Lung (tissue), 11 donors: ENCODE measurements at regions not wholly inside any gene's neighbourhood (a gene's known extent, or its start where the extent isn't known, plus 50 kb on each side); places are given as distances from the start of the nearest gene placed in this dataset.

Experiments used
- ATAC-seq: fragments of 200-7000 bp; cut with Tn5 transposase; one replicate; pipeline ENCODE4 v1.9.1; 2020; ENCODE audit warnings: moderate number of reproducible peaks; ENCODE audit not compliant: insufficient read depth, low FRiP score
- DNase-seq, 3 donors: peaks; one replicate each; pipeline ENCODE4 v3.0.0-alpha.2; 2013 to 2017
- H3K27ac ChIP-seq, 2 donors: one replicate each; pipeline ENCODE4 v1.5.1; 2013; ENCODE audit warnings: mild to moderate bottlenecking in 2 of 2, moderate library complexity in 2 of 2, control low read depth in 1 of 2, inconsistent platforms in 1 of 2, low read depth in 1 of 2, low read length in 1 of 2
- H3K27me3 ChIP-seq, 3 donors: one replicate each; pipeline ENCODE4 v1.5.1; 2013; ENCODE audit warnings: low read length in 2 of 3; ENCODE audit not compliant: control insufficient read depth in 3 of 3, insufficient read depth in 3 of 3
- H3K36me3 ChIP-seq, 4 donors: one replicate each; pipeline ENCODE4 v1.5.1; 2013; ENCODE audit warnings: low read length in 4 of 4, mild to moderate bottlenecking in 1 of 4, moderate library complexity in 1 of 4; ENCODE audit not compliant: control insufficient read depth in 4 of 4, insufficient read depth in 4 of 4
- H3K4me1 ChIP-seq, 5 donors: one replicate each; pipeline ENCODE4 v1.5.1; 2013; ENCODE audit warnings: low read length in 5 of 5, mild to moderate bottlenecking in 2 of 5, moderate library complexity in 1 of 5; ENCODE audit not compliant: control insufficient read depth in 5 of 5, insufficient read depth in 5 of 5
- H3K4me3 ChIP-seq: one replicate; pipeline ENCODE4 v1.5.1; 2013; ENCODE audit warnings: mild to moderate bottlenecking, control low read depth, moderate library complexity
- H3K9ac ChIP-seq, 2 donors: one replicate each; pipeline ENCODE4 v1.5.1; 2013; ENCODE audit warnings: low read length in 2 of 2, control low read depth in 1 of 2; ENCODE audit not compliant: insufficient read depth in 1 of 2
- H3K9me3 ChIP-seq, 4 donors: one replicate each; pipeline ENCODE4 v1.5.1; 2013; ENCODE audit warnings: low read length in 3 of 4, mild to moderate bottlenecking in 1 of 4, moderate library complexity in 1 of 4; ENCODE audit not compliant: control insufficient read depth in 4 of 4, insufficient read depth in 3 of 4
- WGBS, 2 donors: extraction: QIAGEN DNeasy Blood & Tissue Kit; methylation state at CpG; one replicate each; pipeline ENCODE4 v1.1.7; 2013; 5-methylcytosine and 5-hydroxymethylcytosine counted together
- TF ChIP-seq, protein P1 (sequence below): IDR thresholded peaks from 2 replicates; pipeline ENCODE4 v1.5.1; 2012; ENCODE audit warnings: mild to moderate bottlenecking; ENCODE audit errors: control extremely low read depth, extremely low read depth
- donor health status: control.
- donor health status: control.
- donor health status: Bipolar disorder and iron deficiency.
- donor health status: healthy.
- donor health status: DM: yes; HTN: yes; CAD: no.

GRCh38 chr4:62275470-62275869 is 1075.3 kb downstream of the ADGRL3 start:
- TF ChIP-seq, protein P1, sequence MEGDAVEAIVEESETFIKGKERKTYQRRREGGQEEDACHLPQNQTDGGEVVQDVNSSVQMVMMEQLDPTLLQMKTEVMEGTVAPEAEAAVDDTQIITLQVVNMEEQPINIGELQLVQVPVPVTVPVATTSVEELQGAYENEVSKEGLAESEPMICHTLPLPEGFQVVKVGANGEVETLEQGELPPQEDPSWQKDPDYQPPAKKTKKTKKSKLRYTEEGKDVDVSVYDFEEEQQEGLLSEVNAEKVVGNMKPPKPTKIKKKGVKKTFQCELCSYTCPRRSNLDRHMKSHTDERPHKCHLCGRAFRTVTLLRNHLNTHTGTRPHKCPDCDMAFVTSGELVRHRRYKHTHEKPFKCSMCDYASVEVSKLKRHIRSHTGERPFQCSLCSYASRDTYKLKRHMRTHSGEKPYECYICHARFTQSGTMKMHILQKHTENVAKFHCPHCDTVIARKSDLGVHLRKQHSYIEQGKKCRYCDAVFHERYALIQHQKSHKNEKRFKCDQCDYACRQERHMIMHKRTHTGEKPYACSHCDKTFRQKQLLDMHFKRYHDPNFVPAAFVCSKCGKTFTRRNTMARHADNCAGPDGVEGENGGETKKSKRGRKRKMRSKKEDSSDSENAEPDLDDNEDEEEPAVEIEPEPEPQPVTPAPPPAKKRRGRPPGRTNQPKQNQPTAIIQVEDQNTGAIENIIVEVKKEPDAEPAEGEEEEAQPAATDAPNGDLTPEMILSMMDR: no peak
- H3K9me3 ChIP-seq: no peaks in the 10 kb centered on the region
- no peak for ATAC-seq
- H3K36me3 ChIP-seq: no peaks in the 10 kb centered on the region
- no peak overlapping the region for H3K9ac ChIP-seq
- no peaks in the 10 kb centered on the region for H3K4me1 ChIP-seq
- no peak overlapping the region for H3K27ac ChIP-seq
- no peak overlapping the region for H3K4me3 ChIP-seq
- no peak for DNase-seq
- no peaks in the 10 kb centered on the region for H3K27me3 ChIP-seq

DNA sequence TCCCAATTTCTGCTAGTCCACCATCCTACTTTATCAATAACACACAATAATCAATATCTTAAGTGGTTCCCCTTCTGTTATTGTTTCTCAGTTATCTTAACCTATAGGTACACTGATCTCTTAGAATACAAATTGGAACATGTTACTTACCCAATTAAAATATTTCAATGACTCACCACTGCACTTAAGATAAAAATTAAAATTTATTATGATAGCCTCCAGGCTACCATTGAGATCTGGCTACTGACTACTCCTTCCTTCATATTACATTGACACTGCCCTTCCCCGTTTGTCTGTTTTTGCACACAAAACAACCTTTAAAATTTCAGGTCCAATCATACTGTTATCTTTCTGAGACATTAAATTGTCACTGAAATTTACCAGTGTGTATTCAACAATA is 1074.7 kb downstream of the ADGRL3 start:
- no peak for ATAC-seq
- no peaks in the 10 kb centered on the region for H3K4me1 ChIP-seq
- no peaks in the 10 kb centered on the region for H3K27me3 ChIP-seq
- TF ChIP-seq, protein P1: no peak
- WGBS, 2 donors: 91 to 92% methylated on average over 1 of the region's 1 CpG
- no peak overlapping the region for H3K27ac ChIP-seq
- no peaks in the 10 kb centered on the region for H3K36me3 ChIP-seq
- H3K4me3 ChIP-seq: no peak overlapping the region
- DNase-seq: no peak
- H3K9me3 ChIP-seq: no peaks in the 10 kb centered on the region
- no peak overlapping the region for H3K9ac ChIP-seq

DNA sequence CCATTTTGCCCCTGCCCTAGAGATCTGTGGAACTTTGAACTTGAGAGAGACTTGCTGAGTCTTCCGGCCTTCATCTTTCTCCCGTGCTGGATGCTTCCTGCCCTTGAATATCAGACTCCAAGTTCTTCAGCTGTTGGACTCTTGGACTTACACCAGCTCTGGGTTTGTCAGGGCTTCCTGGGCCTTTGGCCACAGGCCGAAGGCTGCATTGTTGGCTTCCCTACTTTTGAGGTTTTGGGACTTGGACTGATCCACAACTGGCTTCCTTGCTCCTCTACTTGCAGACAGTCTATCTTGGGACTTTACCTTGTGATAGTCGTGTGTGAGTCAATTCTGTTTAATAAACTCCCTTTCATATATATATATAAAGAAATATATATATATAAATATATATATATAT is 1071.0 kb downstream of the ADGRL3 start:
- TF ChIP-seq, protein P1: no peak
- Histone ChIP-seq H3K9ac (no peak overlapping the region), H3K36me3 (no peaks in the 10 kb centered on the region), H3K27ac (no peak overlapping the region), H3K4me1 (no peaks in the 10 kb centered on the region), H3K4me3 (no peak overlapping the region), H3K27me3 (no peaks in the 10 kb centered on the region), H3K9me3 (no peaks in the 10 kb centered on the region)
- 92 to 94% methylated on average over 4 of the region's 4 CpGs for WGBS, 2 donors
- ATAC-seq: no peak
- DNase-seq: no peak

- DNase-seq (peak in 1 of 3 donors; percentile 2), ATAC-seq (no peak)
- WGBS, 2 donors: 92 to 94% methylated on average over 4 of the region's 4 CpGs
- Histone ChIP-seq H3K4me1 (no peaks in the 10 kb centered on the region), H3K36me3 (no peaks in the 10 kb centered on the region), H3K27me3 (no peaks in the 10 kb centered on the region), H3K9ac (no peak overlapping the region), H3K27ac (no peak overlapping the region), H3K4me3 (no peak overlapping the region), H3K9me3 (no peaks in the 10 kb centered on the region)
- TF ChIP-seq, protein P1: no peak
These were observed 1069.8 kb downstream of the ADGRL3 start for GRCh38 chr4:62269918-62270317.
